MCF 10A (cell line): ENCODE measurements at regions not wholly inside any gene's neighbourhood (a gene's known extent, or its start where the extent isn't known, plus 50 kb on each side); places are given as distances from the start of the nearest gene placed in this dataset.

ENCODE experiments used
- BruUV-seq: library from RNA; stranded (reverse); fragments of 400-500 nt; replicated peaks from 2 replicates; lab custom pipeline; 2021; lab: Mats Ljungman, UMichigan
- CTCF ChIA-PET: fragments of 300-600 bp; sonication (Branson Sonifier 250); formaldehyde crosslinking; extraction: SDS; loops from one replicate; lab custom pipeline; 2021; ENCODE audit warnings: antibody characterized with exemption, inconsistent platforms; lab: Yijun Ruan, JAX
- POLR2A ChIA-PET: fragments of 300-600, 350-650 bp; sonication (Branson Sonifier 250); formaldehyde crosslinking; extraction: SDS; loops from one replicate; lab custom pipeline; 2020; ENCODE audit warnings: antibody characterized with exemption, inconsistent platforms; lab: Yijun Ruan, JAX
- DNase-seq: peaks from one replicate; pipeline ENCODE4 v3.0.0-alpha.2; 2018; ENCODE audit not compliant: unreplicated experiment
- H3K27ac Mint-ChIP-seq: one replicate; pipeline ENCODE4 v1.8.0; 2022; ENCODE audit warnings: mild to moderate bottlenecking, low read depth, mixed read lengths; ENCODE audit not compliant: unreplicated experiment
- H3K27me3 Mint-ChIP-seq: one replicate; pipeline ENCODE4 v1.8.0; 2022; ENCODE audit warnings: mixed read lengths; ENCODE audit not compliant: insufficient read depth, unreplicated experiment
- H3K36me3 Mint-ChIP-seq: one replicate; pipeline ENCODE4 v1.8.0; 2022; ENCODE audit warnings: mild to moderate bottlenecking, moderate library complexity, mixed read lengths; ENCODE audit not compliant: insufficient read depth, unreplicated experiment
- H3K4me1 Mint-ChIP-seq: one replicate; pipeline ENCODE4 v1.8.0; 2022; ENCODE audit warnings: mixed read lengths; ENCODE audit not compliant: insufficient read depth, unreplicated experiment
- H3K4me3 Mint-ChIP-seq: one replicate; pipeline ENCODE4 v1.8.0; 2022; ENCODE audit warnings: mild to moderate bottlenecking, moderate library complexity, mixed read lengths; ENCODE audit not compliant: unreplicated experiment
- H3K9me3 Mint-ChIP-seq: one replicate; pipeline ENCODE4 v1.8.0; 2022; ENCODE audit warnings: mixed read lengths; ENCODE audit not compliant: unreplicated experiment
- intact Hi-C: fragments of 100-400 bp; cut with micrococcal nuclease; formaldehyde crosslinking; loops from 2 replicates; pipeline ENCODE4 v1.14.1; 2022
- TF ChIP-seq, protein P1 (sequence below): fragments of 200-600 bp; IDR thresholded peaks from one replicate; pipeline ENCODE4 v1.8.0; 2022; ENCODE audit warnings: antibody characterized with exemption, mild to moderate bottlenecking; ENCODE audit not compliant: unreplicated experiment

DNA sequence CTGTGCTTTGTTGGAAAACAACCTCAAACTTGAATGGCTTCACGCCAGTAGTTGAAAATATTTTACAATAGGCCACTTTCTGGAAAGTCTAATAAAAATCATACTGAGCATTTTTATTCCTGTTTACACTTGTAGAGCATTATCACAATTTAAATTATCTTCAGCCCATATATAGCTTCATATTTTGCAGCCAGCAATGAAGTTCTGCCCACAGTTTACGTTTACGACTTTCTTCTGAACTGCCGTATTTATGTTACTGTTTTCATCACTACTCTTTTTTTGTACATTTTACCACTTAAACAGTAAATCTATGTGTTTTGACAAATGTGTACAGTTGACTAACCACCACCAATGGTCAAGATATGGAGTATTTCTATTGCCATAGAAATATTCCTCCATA lies 86.2 kb downstream of the COPS8 start:
- H3K9me3 Mint-ChIP-seq: peaks cover 24% of the 10 kb centered on the region
- H3K36me3 Mint-ChIP-seq: no peaks in the 10 kb centered on the region
- ChIA-PET CTCF (interaction anchor here (0.6 to 2.4 kb wide), 8 partner anchors 10 to 400 kb away, joined by 3 to 21 read pairs (median 3); no protein-coding TSS in a partner anchor), POLR2A (interaction anchor here (0.5 to 2.0 kb wide), 11 partner anchors 13 to 317 kb away, joined by 3 to 7 read pairs (median 3); no protein-coding TSS in a partner anchor)
- H3K27me3 Mint-ChIP-seq: no peaks in the 10 kb centered on the region
- BruUV-seq: no TSS peak
- TF ChIP-seq, protein P1, sequence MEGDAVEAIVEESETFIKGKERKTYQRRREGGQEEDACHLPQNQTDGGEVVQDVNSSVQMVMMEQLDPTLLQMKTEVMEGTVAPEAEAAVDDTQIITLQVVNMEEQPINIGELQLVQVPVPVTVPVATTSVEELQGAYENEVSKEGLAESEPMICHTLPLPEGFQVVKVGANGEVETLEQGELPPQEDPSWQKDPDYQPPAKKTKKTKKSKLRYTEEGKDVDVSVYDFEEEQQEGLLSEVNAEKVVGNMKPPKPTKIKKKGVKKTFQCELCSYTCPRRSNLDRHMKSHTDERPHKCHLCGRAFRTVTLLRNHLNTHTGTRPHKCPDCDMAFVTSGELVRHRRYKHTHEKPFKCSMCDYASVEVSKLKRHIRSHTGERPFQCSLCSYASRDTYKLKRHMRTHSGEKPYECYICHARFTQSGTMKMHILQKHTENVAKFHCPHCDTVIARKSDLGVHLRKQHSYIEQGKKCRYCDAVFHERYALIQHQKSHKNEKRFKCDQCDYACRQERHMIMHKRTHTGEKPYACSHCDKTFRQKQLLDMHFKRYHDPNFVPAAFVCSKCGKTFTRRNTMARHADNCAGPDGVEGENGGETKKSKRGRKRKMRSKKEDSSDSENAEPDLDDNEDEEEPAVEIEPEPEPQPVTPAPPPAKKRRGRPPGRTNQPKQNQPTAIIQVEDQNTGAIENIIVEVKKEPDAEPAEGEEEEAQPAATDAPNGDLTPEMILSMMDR: no peak
- intact Hi-C loops: loop anchor here (1.0 kb wide), 5 partner anchors 150 to 400 kb away; no protein-coding TSS in a partner anchor
- no peak for DNase-seq
- H3K27ac Mint-ChIP-seq: peak overlapping the region; percentile 84
- H3K4me1 Mint-ChIP-seq: peaks cover 19% of the 10 kb centered on the region
- H3K4me3 Mint-ChIP-seq: no peak overlapping the region

DNA sequence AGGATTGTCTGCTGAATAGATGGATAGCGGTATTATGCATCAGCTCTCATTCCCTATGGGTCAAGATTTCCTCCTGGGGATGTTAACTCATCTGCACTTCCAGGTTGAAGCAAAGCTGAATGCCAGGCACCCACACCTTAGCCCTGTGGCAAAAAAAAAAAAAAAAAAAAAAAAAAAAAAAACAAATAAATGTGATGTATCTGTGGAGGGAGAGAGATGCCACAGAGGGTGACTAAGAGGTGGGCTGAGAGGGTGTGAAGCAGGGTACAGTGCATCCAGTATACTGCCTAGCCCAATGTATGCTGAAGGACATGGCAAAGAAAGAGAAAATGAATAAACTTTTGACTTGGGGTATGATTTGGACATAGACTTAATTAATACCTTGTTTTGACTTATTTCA lies 91.4 kb downstream of the COPS8 start:
- peaks cover 32% of the 10 kb centered on the region for H3K4me1 Mint-ChIP-seq
- peak; percentile 17 for DNase-seq
- H3K27me3 Mint-ChIP-seq: no peaks in the 10 kb centered on the region
- peaks cover 9% of the 10 kb centered on the region for H3K9me3 Mint-ChIP-seq
- ChIA-PET POLR2A (interaction anchor here (1.5 kb wide), 1 partner anchor 49 kb away, joined by 3 read pairs; no protein-coding TSS in a partner anchor), CTCF (interaction anchor here (2.0 kb wide), 1 partner anchor 233 kb away, joined by 9 read pairs; no protein-coding TSS in a partner anchor)
- intact Hi-C loops: no loop called here
- H3K4me3 Mint-ChIP-seq: no peak overlapping the region
- H3K36me3 Mint-ChIP-seq: no peaks in the 10 kb centered on the region
- H3K27ac Mint-ChIP-seq: peak overlapping the region; percentile 54
- TF ChIP-seq, protein P1: no peak
- BruUV-seq: no TSS peak

DNA sequence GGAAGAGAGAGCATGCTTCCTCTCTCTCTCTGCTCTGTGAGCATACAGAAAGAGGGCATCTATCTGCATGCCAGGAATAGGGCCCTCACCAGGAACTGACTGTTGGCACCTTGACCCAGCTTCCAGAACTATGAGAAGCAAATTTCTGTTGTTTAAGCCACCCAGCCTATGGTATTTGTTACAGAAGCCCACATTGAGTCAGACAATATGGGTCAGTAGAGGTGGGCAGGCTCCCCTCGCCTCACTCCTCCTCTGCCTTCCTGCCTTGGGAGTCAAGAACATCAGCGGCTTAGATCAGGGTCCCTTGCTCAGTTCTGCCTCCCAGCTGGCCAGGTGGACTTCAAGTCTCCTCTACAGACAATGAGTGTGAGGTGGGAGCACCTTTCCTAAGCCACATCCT lies 92.3 kb downstream of the COPS8 start:
- ChIA-PET CTCF (interaction anchor here (1.0 to 2.0 kb wide), 3 partner anchors 232 to 394 kb away, joined by 3 to 9 read pairs (median 6); no protein-coding TSS in a partner anchor), POLR2A (interaction anchor here (0.9 to 1.5 kb wide), 4 partner anchors 24 to 116 kb away, joined by 3 read pairs; partner anchors contain the start of gene COPS8)
- TF ChIP-seq, protein P1: no peak
- Mint-ChIP-seq H3K27ac (peak overlapping the region; percentile 54), H3K27me3 (no peaks in the 10 kb centered on the region), H3K36me3 (no peaks in the 10 kb centered on the region), H3K4me1 (peaks cover 28% of the 10 kb centered on the region), H3K4me3 (no peak overlapping the region), H3K9me3 (peaks cover 9% of the 10 kb centered on the region)
- no TSS peak for BruUV-seq
- no peak for DNase-seq
- intact Hi-C loops: loop anchor here (1.0 kb wide), 1 partner anchor 112 kb away; no protein-coding TSS in a partner anchor

DNA sequence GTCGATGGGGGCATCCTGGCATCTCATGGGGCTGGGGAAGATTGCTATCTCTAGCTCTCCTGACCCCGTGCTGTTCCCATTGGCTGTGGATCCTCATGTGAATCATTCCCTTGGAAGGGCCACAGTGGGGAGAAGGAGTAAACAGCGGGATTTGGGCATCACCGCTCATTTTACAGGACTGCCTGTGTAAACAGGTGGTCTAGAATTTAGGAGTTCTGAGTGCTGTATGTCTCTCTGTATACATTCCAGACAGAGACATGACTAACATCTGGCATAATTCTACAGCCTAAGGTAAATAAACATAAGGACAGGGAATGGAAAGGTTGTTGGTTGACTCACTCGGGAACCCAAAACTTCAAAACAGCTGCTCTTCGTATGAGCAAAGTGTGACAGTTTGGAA lies 92.7 kb downstream of the COPS8 start:
- Mint-ChIP-seq H3K27me3 (no peaks in the 10 kb centered on the region), H3K4me3 (no peak overlapping the region), H3K36me3 (no peaks in the 10 kb centered on the region), H3K9me3 (peaks cover 5% of the 10 kb centered on the region), H3K27ac (peak overlapping the region; percentile 54), H3K4me1 (peaks cover 28% of the 10 kb centered on the region)
- intact Hi-C loops: loop anchor here (1.0 kb wide), 1 partner anchor 112 kb away; no protein-coding TSS in a partner anchor
- TF ChIP-seq, protein P1: no peak
- DNase-seq: peak; percentile 81
- ChIA-PET POLR2A (interaction anchor here (0.6 to 1.2 kb wide), 4 partner anchors 24 to 185 kb away, joined by 3 to 4 read pairs (median 3); partner anchors contain the start of gene COPS8), CTCF (interaction anchor here (1.0 to 2.0 kb wide), 3 partner anchors 231 to 393 kb away, joined by 3 to 9 read pairs (median 6); no protein-coding TSS in a partner anchor)
- no TSS peak for BruUV-seq
